ENCODE measurements at regions not wholly inside any gene's neighbourhood (a gene's known extent, or its start where the extent isn't known, plus 50 kb on each side); places are given as distances from the start of the nearest gene placed in this dataset.
"Not testable (repeated sequence)": the region's sequence is repeated elsewhere in the genome, so short reads cannot be mapped to it uniquely, and the experiment has no call there.

GRCh38 chr17:16842346-16842745, 129.6 kb downstream of the TNFRSF13B start:
- not testable (repeated sequence) for DNase-seq

- not testable (repeated sequence) for DNase-seq
Observed at GRCh38 chr17:16841896-16842295, 130.0 kb downstream of the TNFRSF13B start.

- DNase-seq, result not testable (repeated sequence)
Observed at GRCh38 chr17:16840219-16840618, 131.7 kb downstream of the TNFRSF13B start.

DNA sequence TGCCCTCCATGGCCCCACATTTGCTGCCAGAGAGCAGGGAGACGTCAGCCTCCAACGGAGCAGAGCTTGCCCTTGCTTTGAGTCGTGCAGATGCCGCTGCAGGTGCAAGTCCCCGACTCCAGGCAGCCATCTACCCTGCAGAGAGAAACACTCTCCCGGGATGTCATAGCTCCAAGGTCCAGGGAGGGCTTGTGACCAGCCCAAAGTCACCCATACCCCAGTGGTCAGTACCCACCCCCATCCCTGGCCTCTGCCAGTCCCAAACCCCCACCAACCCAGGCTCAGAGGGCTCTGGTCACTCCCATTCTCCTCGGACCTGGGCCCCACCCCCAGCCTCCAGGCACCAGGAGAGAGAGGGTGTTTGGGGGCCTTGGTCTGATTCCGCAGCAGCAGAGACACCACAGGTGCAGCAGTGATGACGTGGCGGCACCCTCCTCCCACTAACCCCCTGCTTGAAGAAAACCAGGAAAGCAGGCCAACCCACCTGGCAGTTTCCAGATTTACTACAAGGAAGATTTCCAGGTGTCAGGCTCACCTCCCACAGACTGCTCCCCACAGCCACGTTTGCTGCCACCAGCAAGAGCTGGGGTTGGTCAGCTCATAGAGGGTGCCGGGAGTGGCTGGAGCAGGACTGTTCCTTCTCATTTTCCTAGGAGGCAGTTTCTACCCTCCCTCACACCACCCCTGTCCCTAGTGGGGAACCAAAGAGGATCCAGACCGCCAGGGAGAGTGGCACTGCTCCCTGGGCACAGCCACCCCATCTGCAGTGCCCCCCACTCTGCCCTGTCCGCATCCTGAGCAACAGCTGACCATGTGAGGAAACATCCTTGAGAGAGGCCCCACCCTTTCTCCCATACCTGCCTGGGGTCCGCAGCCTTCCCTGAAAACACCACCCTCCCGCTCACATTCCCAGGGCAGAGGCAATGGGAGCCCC, 132.4 kb downstream of the TNFRSF13B start:
- DNase-seq, result not testable (repeated sequence)

DNA sequence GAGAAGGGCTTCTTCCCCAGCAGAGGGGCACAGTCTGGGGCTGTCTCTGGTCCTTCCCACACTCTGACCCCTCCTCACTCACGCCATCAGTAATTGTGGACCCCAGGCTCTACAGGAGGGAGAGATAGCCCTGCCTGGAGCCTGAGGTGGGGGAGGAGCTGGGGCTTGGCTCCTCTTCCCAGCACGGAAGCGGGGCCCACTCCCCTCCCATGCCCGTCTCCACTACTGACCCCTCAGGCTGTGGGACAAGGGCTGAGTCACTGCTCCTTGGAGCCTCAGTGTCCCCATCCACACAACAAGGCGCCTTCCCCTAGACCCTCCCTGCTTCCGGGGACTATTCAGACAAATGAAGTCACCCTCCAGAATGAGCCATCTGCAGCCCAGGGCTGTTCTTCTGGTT, 133.1 kb downstream of the TNFRSF13B start:
- DNase-seq, result not testable (repeated sequence)

GRCh38 chr17:16838287-16838686, 133.6 kb downstream of the TNFRSF13B start:
- DNase-seq, result not testable (repeated sequence)

- DNase-seq, result not testable (repeated sequence)
Observed at GRCh38 chr17:16837468-16838266, 134.3 kb downstream of the TNFRSF13B start.

- not testable (repeated sequence) for DNase-seq
Observed at GRCh38 chr17:16836315-16836915, 135.5 kb downstream of the TNFRSF13B start.

GRCh38 chr17:16833517-16833916, 138.4 kb downstream of the TNFRSF13B start:
- not testable (repeated sequence) for DNase-seq

GRCh38 chr17:16832853-16833252, 139.1 kb downstream of the TNFRSF13B start:
- not testable (repeated sequence) for DNase-seq

DNA sequence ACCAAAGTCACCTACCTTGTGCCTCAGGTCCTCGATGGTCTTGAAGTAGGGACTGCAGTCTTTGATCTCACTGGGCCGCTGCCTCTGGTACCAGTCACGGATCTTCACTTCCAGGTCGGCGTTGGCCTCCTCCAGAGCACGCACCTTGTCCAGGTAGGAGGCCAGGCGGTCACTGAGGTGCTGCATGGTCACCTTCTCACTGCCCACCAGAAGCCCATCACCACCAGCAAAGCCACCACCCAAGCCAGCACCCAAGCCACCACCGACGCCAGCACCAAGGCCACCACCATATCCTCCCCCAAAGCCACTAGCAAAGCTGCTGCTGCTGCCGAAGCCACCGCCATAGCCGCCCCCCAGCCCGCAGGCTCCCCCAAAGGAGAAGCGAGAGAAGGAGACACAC, 139.7 kb downstream of the TNFRSF13B start:
- DNase-seq, result not testable (repeated sequence)

- not testable (repeated sequence) for DNase-seq
Observed at GRCh38 chr17:16830770-16831169, 140.7 kb downstream of the CCDC144A start.

GRCh38 chr17:16830219-16830618, 140.2 kb downstream of the CCDC144A start:
- not testable (repeated sequence) for DNase-seq
